ENCODE measurements at regions not wholly inside any gene's neighbourhood (a gene's known extent, or its start where the extent isn't known, plus 50 kb on each side); places are given as distances from the start of the nearest gene placed in this dataset.

DNA sequence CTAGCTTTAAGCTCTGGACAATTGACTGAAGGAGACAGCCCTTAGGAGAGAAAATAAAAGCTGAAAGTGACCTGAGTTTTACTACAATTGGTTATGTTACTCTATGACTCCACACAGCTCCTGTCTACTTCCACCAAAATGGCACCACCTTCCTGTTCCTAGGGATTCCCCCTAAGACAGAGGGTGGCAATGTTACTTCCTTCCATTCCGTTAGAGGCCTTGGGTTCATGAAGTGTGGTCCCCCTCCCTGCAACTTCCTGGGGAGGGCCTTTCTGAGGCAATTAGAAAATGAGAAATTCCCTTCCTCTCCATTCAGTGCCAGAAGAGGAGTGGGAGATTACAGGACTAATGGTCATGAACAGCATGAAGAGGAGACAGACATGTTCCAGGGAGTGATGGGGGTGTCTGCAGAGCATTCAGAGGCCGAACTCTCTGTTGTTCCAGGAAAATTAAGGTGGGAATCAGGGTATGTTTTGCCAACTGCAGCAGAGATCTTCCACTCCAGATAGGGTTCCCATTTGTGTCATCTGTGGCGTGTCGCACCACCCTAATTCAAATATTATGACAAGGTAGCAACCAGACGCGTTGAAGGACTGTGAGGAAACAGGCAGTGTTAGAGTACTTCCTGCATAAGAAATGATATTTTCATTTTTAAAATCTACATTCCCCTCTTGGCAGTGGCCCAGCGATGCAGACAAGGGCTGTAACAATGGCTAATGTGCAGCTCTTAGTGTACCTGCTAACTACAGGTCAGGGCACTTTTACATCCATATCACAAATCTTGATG, 53.1 kb upstream of the TRIM67 start:
- no peak for DNase-seq (ENCODE audit: low read depth)
- TF ChIP-seq, protein P1, sequence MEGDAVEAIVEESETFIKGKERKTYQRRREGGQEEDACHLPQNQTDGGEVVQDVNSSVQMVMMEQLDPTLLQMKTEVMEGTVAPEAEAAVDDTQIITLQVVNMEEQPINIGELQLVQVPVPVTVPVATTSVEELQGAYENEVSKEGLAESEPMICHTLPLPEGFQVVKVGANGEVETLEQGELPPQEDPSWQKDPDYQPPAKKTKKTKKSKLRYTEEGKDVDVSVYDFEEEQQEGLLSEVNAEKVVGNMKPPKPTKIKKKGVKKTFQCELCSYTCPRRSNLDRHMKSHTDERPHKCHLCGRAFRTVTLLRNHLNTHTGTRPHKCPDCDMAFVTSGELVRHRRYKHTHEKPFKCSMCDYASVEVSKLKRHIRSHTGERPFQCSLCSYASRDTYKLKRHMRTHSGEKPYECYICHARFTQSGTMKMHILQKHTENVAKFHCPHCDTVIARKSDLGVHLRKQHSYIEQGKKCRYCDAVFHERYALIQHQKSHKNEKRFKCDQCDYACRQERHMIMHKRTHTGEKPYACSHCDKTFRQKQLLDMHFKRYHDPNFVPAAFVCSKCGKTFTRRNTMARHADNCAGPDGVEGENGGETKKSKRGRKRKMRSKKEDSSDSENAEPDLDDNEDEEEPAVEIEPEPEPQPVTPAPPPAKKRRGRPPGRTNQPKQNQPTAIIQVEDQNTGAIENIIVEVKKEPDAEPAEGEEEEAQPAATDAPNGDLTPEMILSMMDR (conservative IDR thresholded peaks at IDR 0.05; ENCODE audit: low read depth, low read length), result no peak
- no peak overlapping the region for H3K4me3 ChIP-seq (ENCODE audit: low read length)

DNA sequence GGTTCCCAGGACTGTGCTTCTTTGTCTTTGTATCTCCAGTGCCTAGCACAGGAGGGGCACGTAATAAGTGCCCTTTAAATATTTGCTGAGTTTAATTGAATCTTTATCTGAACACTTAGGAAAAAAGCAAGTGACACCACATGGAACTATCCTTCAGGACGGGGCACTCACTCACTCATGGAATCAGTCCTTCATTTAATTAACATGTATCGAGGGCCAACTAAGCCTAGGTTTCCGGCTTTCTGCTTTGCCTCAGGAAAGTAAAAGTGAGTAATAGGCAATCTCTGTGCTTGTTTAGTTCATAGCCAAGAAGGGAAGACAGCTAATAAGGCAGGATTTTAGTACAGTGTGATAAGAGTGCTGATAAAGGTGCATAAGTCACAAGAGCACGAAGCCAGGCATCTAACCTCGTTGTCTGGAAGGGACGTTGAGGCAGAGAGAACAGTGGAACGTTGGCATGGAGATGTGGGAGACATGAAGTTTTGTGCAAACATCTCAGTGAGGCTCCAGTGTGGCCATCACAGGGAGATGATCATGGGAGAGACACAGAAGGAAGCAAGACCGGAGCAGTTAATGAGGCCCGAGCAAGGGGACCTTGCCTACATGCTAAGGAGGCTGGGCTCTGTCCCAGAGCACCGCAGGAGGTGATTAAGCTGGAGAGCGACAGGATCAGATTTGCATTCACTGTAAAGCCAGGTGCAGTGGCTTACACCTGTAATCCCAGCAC, 54.1 kb upstream of the TRIM67 start:
- no peak overlapping the region for H3K4me3 ChIP-seq (ENCODE audit: low read length)
- TF ChIP-seq, protein P1 (conservative IDR thresholded peaks at IDR 0.05; ENCODE audit: low read depth, low read length), result no peak
- no peak for DNase-seq (ENCODE audit: low read depth)

DNA sequence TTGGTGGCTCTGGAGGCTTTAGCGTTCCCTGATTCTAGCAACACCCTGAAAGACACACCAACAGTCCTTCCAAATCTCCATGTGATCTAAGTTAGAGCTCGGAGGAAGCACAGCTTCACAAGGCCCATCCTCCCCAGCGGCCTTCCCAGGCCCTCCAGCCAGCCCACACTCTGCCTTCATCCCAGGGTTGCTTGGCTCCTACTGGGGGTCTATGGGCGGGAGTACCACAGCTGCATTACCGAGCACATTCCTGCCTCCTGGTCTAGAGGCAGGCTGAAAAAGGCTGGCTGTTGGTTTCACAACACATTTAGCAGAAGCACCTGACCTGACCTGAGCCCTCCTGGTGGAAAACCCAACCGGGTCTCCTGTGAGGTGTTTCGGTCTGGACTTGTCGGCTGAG, 54.7 kb upstream of the TRIM67 start:
- DNase-seq (ENCODE audit: low read depth), result no peak
- TF ChIP-seq, protein P1 (conservative IDR thresholded peaks at IDR 0.05; ENCODE audit: low read depth, low read length), result no peak

DNA sequence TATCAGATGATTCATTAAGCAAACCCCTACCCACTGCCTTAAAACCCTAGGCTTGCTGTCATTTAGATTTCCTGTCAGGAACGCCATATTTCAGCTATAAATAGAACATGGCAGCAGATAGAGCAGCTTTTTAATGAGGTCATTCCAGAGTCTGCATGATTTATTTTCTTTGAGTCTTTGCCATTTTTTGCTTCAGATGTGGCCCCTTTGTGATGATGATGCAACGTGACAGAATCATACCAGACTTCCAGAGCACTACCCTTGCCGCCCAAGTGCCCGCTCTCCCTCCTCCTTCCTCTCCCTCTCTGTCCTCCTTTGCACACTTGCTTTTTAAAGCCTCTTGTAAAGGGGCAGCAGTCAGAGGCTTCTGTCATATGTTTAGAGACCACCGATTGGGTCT, 55.5 kb upstream of the TRIM67 start:
- TF ChIP-seq, protein P1 (conservative IDR thresholded peaks at IDR 0.05; ENCODE audit: low read depth, low read length), result no peak
- DNase-seq (ENCODE audit: low read depth), result peak; percentile 91
- H3K4me3 ChIP-seq (ENCODE audit: low read length), result no peak overlapping the region

More for the DNA sequence above, 54.7 kb upstream of the TRIM67 start:
- H3K4me3 ChIP-seq (ENCODE audit: low read length), result no peak overlapping the region

DNA sequence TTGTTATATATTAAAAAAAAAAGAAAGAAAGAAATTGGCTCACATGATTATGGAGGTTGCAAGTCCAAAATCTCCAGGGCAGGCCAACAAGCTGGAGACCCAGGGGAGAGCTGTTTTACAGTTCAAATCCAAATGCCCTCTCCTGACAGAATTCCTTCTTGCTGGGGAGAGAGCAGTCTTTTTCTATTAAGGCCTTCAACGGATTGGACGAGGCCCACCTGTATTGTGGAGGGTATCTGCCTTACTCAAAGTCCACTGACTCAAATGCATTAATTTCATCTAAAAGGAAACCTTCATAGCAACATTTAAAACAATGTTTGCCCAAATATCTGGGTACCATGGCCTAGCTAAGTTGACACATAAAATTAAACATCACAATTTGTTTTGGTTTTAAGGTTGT, 56.9 kb upstream of the TRIM67 start:
- DNase-seq (ENCODE audit: low read depth), result no peak
- TF ChIP-seq, protein P1 (conservative IDR thresholded peaks at IDR 0.05; ENCODE audit: low read depth, low read length), result no peak
- no peak overlapping the region for H3K4me3 ChIP-seq (ENCODE audit: low read length)

DNA sequence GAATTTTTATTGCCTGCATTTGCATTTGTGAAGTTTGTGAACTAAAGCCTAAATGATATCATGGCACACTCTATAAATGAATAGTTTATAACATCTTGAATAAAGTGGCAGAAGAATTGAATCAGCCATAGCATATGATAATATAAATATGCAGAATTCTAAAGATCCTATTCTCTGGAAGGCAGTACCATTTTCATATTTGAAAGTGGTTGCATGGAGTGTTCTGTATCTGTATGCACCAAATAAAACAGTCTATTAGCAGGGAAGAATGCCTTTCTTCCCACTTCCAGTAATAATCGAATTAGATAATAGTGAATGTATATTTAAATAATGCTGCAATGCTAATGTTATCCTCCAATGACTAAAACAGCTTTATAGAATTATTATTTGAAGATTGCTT, 57.9 kb upstream of the TRIM67 start:
- no peak for DNase-seq (ENCODE audit: low read depth)
- TF ChIP-seq, protein P1 (conservative IDR thresholded peaks at IDR 0.05; ENCODE audit: low read depth, low read length), result no peak
- no peak overlapping the region for H3K4me3 ChIP-seq (ENCODE audit: low read length)
